ENCODE measurements at regions not wholly inside any gene's neighbourhood (a gene's known extent, or its start where the extent isn't known, plus 50 kb on each side); places are given as distances from the start of the nearest gene placed in this dataset.
A peak's percentile ranks its signal among the peaks of the same experiment; 100 is the strongest.

DNA sequence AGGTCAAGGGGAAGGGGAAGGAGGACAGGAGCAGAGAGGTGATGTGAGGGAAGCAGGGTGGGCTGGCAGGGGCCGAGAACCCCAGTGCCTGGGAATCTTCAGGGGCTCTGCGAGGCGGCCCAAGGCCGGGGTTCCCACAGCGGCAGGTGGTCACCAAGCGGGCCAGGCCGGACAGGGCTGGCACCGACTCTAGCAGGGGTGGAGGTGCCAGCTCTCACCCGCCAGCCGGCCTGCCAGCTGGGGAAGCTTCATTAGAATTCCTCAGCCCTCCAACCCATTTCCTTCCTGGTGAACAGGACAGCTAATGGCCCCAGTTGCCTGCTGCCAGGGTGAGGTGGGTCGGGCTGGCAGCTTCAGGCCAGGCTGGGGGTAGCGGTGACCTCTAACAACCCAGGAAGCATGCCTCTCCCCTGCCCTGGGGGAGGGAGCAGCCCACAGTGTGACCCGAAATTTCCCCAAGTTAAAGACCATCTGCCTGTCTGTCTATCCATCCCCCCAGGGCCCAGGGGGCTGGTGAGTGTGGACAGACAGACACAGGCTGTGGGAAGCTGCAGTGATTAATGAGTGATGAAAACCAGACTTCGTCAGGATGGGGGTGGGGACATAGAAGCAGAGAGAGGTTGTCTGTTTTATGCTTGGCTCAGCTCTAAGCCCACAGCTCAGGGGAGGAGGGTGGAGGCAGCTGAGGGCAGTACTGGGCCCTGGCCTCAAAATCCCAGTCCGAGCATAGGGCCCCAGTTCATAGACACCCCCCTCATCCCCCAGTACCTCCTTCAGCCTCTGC lies 144.1 kb downstream of the ZFP36L2 start:
- Histone ChIP-seq H3K4me1 (peaks cover 33 to 55% of the 10 kb centered on the region in 2 donors), H3K27me3 (no peaks in the 10 kb centered on the region), H3K9me3 (no peaks in the 10 kb centered on the region), H3K27ac (peak overlapping the region; percentile 96 to 97), H3K36me3 (no peaks in the 10 kb centered on the region), H3K4me3 (no peak overlapping the region)
- DNase-seq (ENCODE audit: low spot score in 2 of 2) = no peak
- TF ChIP-seq, protein P1, sequence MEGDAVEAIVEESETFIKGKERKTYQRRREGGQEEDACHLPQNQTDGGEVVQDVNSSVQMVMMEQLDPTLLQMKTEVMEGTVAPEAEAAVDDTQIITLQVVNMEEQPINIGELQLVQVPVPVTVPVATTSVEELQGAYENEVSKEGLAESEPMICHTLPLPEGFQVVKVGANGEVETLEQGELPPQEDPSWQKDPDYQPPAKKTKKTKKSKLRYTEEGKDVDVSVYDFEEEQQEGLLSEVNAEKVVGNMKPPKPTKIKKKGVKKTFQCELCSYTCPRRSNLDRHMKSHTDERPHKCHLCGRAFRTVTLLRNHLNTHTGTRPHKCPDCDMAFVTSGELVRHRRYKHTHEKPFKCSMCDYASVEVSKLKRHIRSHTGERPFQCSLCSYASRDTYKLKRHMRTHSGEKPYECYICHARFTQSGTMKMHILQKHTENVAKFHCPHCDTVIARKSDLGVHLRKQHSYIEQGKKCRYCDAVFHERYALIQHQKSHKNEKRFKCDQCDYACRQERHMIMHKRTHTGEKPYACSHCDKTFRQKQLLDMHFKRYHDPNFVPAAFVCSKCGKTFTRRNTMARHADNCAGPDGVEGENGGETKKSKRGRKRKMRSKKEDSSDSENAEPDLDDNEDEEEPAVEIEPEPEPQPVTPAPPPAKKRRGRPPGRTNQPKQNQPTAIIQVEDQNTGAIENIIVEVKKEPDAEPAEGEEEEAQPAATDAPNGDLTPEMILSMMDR (IDR thresholded peaks at IDR 0.05) = no peak
- intact Hi-C loops (cut with DNase I) = no loop called here

DNA sequence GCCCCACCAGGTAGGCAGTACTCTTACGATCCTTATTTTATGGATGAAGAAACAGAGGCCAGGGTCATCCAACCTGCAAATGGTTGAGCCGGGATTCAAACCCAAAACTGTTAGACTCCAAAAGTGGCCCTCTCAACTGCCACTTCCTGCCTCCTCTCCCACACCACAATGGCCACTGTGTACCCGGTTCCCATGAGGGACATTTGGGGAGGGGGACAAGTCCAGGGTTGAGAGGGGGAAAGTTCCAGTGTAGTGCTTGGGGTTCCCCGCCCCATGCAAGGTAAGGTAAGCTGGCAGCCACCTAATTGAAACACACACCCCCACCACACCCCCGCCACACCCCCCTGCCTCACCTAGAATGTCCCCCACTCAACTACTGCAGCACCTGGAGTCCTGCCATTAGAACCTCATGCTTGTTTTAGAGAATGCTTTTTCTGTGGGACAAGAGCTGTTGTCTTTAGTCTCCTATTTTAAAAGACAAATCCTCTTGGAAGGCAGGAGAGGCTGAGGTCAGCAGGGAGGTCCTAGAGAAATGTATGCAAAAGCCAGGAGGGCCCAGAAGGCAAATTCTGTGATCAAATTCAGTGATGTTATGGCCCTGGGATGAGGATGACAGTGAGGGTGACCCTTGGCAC lies 145.2 kb downstream of the ZFP36L2 start:
- TF ChIP-seq, protein P1 (IDR thresholded peaks at IDR 0.05) = no peak
- Histone ChIP-seq H3K9me3 (no peaks in the 10 kb centered on the region), H3K4me3 (no peak overlapping the region), H3K27ac (peak overlapping the region; percentile 96 to 97), H3K4me1 (peaks cover 28 to 58% of the 10 kb centered on the region in 2 donors), H3K36me3 (no peaks in the 10 kb centered on the region), H3K27me3 (no peaks in the 10 kb centered on the region)
- intact Hi-C loops (cut with DNase I) = no loop called here
- no peak for DNase-seq (ENCODE audit: low spot score in 2 of 2)

DNA sequence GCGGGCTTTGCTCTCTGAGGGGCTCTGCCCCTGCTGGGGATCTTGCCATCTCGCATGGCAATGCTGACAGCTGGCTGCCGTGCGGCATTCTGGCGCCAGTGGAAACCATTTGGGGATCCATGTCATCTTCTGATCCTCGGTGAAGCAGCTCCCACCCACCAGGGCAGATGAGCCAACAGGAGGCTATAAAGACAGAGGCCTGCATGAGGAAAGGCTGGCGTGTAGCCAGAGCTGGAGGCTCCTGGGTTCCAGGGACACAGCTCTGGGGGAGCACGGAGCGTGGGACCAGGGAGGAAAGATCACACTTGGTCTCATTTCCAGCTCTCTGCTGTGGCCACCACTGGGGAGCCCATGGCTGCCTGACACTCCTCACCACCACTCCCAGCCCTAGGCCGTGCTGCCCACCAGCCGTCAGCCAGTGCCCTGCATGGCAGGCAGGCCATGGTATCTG lies 145.8 kb downstream of the ZFP36L2 start:
- H3K4me3 ChIP-seq = no peak overlapping the region
- no peaks in the 10 kb centered on the region for H3K27me3 ChIP-seq
- peaks cover 29 to 58% of the 10 kb centered on the region in 2 donors for H3K4me1 ChIP-seq
- peak overlapping the region; percentile 96 to 97 for H3K27ac ChIP-seq
- no peaks in the 10 kb centered on the region for H3K36me3 ChIP-seq
- no peak for DNase-seq (ENCODE audit: low spot score in 2 of 2)
- TF ChIP-seq, protein P1 (IDR thresholded peaks at IDR 0.05) = no peak
- intact Hi-C loops (cut with DNase I) = no loop called here
- H3K9me3 ChIP-seq = no peaks in the 10 kb centered on the region

DNA sequence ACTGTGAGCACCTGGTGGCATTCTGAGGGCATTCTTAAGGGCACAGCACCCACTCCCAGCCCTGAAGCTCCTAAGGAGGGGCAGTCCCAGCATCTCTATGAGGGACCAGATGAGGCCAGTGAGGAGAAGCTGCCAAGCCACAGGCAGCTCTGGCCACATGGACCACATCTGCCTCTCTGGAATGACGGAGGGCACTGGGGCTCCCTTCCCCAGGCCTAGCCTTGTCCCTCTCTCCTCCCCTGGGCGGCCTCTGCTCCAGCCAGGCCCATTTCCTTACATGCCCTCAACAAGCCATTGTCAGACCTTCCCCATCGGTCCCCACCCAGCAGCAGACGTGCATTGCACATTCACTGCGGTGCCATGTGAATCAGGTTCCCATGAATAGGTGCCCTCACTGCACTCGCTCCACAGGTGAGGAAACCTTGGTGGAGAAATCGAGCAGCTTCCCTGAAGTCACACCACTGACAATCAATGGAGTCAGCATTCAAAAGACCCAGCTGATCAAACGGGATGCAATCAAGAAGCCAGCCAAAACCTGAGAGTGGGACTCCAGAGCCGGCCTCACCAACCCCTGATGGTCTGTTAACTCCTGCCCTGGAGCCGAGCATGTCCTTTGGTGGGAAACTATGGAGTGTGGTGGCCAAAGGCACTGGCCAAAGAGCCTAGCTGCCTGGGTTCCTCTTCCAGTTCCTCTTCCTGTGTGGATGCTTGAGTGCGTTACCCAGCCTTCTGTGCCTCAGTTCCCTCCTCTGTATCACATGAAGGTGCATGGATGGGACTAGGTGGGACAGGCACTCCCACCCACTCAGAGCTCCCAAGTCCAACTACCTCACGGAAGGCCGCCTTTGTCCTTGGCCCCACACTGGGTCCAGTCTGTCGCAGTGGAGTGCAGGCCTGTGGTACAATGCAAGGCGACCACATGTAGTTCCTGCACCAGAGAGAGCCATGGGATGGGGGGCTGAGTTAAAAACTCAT lies 147.3 kb downstream of the ZFP36L2 start:
- Histone ChIP-seq H3K9me3 (no peaks in the 10 kb centered on the region), H3K4me1 (peaks cover 32 to 55% of the 10 kb centered on the region in 2 donors), H3K27me3 (no peaks in the 10 kb centered on the region), H3K27ac (peak overlapping the region in 1 of 2 donors; percentile 5), H3K36me3 (no peaks in the 10 kb centered on the region), H3K4me3 (no peak overlapping the region)
- no peak for DNase-seq (ENCODE audit: low spot score in 2 of 2)
- TF ChIP-seq, protein P1 (IDR thresholded peaks at IDR 0.05) = no peak
- intact Hi-C loops (cut with DNase I) = no loop called here

DNA sequence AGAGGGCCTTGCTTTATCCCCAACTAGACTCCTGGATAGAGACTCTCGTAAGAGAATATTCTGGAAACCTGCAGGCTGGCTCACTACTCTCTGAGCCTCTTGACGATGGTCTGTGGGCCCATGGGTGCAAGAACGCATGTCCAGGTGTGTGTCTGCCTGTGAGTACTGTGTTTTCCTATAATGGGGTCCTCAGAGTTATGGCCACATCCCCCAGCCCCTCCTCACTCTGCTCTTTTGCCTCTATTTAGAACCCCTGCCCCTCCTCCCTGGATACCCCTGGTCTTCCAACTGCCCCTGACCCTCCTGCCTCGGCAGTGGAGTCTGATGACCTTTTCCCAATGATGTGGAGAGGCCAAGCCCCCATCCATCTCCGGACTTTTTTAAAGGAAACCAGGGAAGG lies 148.1 kb downstream of the ZFP36L2 start:
- intact Hi-C loops (cut with DNase I) = no loop called here
- H3K9me3 ChIP-seq = no peaks in the 10 kb centered on the region
- H3K36me3 ChIP-seq = no peaks in the 10 kb centered on the region
- TF ChIP-seq, protein P1 (IDR thresholded peaks at IDR 0.05) = no peak
- DNase-seq (ENCODE audit: low spot score in 2 of 2) = no peak
- H3K27me3 ChIP-seq = no peaks in the 10 kb centered on the region
- H3K4me1 ChIP-seq = peaks cover 31 to 54% of the 10 kb centered on the region in 2 donors
- no peak overlapping the region for H3K4me3 ChIP-seq
- peak overlapping the region; percentile 90 to 99 for H3K27ac ChIP-seq

Measured in ascending aorta (tissue), 2 donors.